Keratinocyte (primary cell): ENCODE measurements at regions not wholly inside any gene's neighbourhood (a gene's known extent, or its start where the extent isn't known, plus 50 kb on each side); places are given as distances from the start of the nearest gene placed in this dataset.

Experiments
- DNase-seq: peaks from one replicate; pipeline ENCODE4 v3.0.0-alpha.2; 2011; ENCODE audit warnings: low read depth, missing footprints, low spot score
- FAIRE-seq: peaks from 2 replicates; lab custom pipeline; 2011; peaks lifted over from hg19 to GRCh38; lab: Jason Lieb, UNC
- H2AFZ ChIP-seq: 2 replicates; pipeline ENCODE4 v1.6.0; 2012; ENCODE audit warnings: low read length, control low read depth, inconsistent platforms; ENCODE audit not compliant: control insufficient read depth
- H3K27ac ChIP-seq: 2 replicates; pipeline ENCODE4 v1.5.1; 2011; ENCODE audit warnings: low read length; ENCODE audit not compliant: control insufficient read depth, insufficient read depth
- H3K27me3 ChIP-seq: 3 replicates; pipeline ENCODE4 v1.6.0; 2011; ENCODE audit warnings: low read length; ENCODE audit not compliant: control insufficient read depth, insufficient read depth; ENCODE audit errors: extremely low read depth
- H3K36me3 ChIP-seq, 2 experiments: 2 replicates in 1 of 2; 3 replicates in 1 of 2; pipeline ENCODE4 v1.5.1; 2011; ENCODE audit warnings: low read length in 2 of 2, mild to moderate bottlenecking in 1 of 2; ENCODE audit not compliant: control insufficient read depth in 2 of 2, insufficient read depth in 2 of 2; ENCODE audit errors: extremely low read depth in 1 of 2
- H3K4me1 ChIP-seq: 3 replicates; pipeline ENCODE4 v1.5.1; 2011; ENCODE audit warnings: low read length; ENCODE audit not compliant: control insufficient read depth, insufficient read depth; ENCODE audit errors: extremely low read depth
- H3K4me2 ChIP-seq: 3 replicates; pipeline ENCODE4 v1.6.0; 2011; ENCODE audit warnings: low read depth, low read length; ENCODE audit not compliant: control insufficient read depth, insufficient read depth; ENCODE audit errors: extremely low read depth
- H3K4me3 ChIP-seq, 3 experiments: fragments of 200-600 bp in 1 of 3; sonication (generic) in 1 of 3; 2 replicates in 2 of 3; 3 replicates in 1 of 3; pipeline ENCODE4 v1.5.1; 2011 to 2016; ENCODE audit warnings: low read length in 3 of 3, mild to moderate bottlenecking in 3 of 3, control low read depth in 2 of 3, inconsistent platforms in 1 of 3, low read depth in 1 of 3, mixed read lengths in 1 of 3, mixed run types in 1 of 3, moderate library complexity in 1 of 3; ENCODE audit not compliant: control insufficient read depth in 2 of 3, insufficient read depth in 2 of 3; ENCODE audit errors: extremely low read depth in 1 of 3
- H3K79me2 ChIP-seq: 2 replicates; pipeline ENCODE4 v1.6.0; 2012; ENCODE audit warnings: low read length; ENCODE audit not compliant: control insufficient read depth, insufficient read depth
- H3K9ac ChIP-seq: 3 replicates; pipeline ENCODE4 v1.6.0; 2011; ENCODE audit warnings: low read length; ENCODE audit not compliant: control insufficient read depth, insufficient read depth; ENCODE audit errors: extremely low read depth
- H3K9me1 ChIP-seq: 3 replicates; pipeline ENCODE4 v1.6.0; 2011; ENCODE audit warnings: low read length; ENCODE audit not compliant: control insufficient read depth, insufficient read depth; ENCODE audit errors: extremely low read depth
- H3K9me3 ChIP-seq: 2 replicates; pipeline ENCODE4 v1.5.1; 2012; ENCODE audit warnings: low read depth, low read length; ENCODE audit not compliant: control insufficient read depth
- H4K20me1 ChIP-seq: 3 replicates; pipeline ENCODE4 v1.6.0; 2011; ENCODE audit warnings: low read length; ENCODE audit not compliant: control insufficient read depth, insufficient read depth; ENCODE audit errors: extremely low read depth
- EZH2 ChIP-seq: IDR thresholded peaks from one replicate; pipeline ENCODE4 v1.6.1; 2012; ENCODE audit warnings: inconsistent platforms, mild to moderate bottlenecking, low read length, moderate library complexity
- dilution Hi-C: fragments of 300-500 bp; cut with MboI; formaldehyde crosslinking; loops from one replicate; pipeline ENCODE4 v1.7.0; 2020; ENCODE audit warnings: low sequenced_read_pairs; ENCODE audit not compliant: extremely low pct_ligation_motif_present
- TF ChIP-seq, protein P1 (sequence below), 3 experiments: IDR thresholded peaks in 1 of 3; conservative IDR thresholded peaks in 1 of 3; optimal IDR thresholded peaks in 1 of 3; 2 replicates in 2 of 3; 3 replicates in 1 of 3; pipeline versions ENCODE3 to v1.5.1; 2011; ENCODE audit warnings: low read length in 3 of 3, mild to moderate bottlenecking in 3 of 3, moderate library complexity in 2 of 3, control low read depth in 1 of 3, inconsistent platforms in 1 of 3; ENCODE audit not compliant: insufficient read depth in 2 of 3; ENCODE audit errors: extremely low read depth in 1 of 3

DNA sequence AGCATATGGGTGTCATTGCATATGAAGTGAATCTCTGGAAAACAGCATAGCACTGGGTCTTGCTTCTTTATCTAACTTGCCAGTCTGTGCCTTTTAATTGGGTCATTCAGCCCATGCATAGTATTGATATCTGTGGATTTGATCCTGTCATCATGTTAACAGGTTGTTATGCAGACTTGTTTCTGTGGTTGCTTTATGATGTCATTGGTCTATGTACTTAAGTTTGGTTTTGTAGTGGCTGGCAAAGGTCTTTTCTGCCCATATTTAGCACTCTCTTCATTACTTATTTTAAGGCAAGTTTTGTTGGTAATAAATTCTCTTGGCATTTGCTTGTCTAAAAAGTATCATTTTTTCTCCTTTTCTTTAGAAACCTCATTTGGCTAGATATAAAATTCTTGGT lies 221.1 kb upstream of the ITM2A start:
- no peaks in the 10 kb centered on the region for H3K9me1 ChIP-seq
- H3K4me2 ChIP-seq = no peak overlapping the region
- no peak overlapping the region for H3K27ac ChIP-seq
- TF ChIP-seq, protein P1, sequence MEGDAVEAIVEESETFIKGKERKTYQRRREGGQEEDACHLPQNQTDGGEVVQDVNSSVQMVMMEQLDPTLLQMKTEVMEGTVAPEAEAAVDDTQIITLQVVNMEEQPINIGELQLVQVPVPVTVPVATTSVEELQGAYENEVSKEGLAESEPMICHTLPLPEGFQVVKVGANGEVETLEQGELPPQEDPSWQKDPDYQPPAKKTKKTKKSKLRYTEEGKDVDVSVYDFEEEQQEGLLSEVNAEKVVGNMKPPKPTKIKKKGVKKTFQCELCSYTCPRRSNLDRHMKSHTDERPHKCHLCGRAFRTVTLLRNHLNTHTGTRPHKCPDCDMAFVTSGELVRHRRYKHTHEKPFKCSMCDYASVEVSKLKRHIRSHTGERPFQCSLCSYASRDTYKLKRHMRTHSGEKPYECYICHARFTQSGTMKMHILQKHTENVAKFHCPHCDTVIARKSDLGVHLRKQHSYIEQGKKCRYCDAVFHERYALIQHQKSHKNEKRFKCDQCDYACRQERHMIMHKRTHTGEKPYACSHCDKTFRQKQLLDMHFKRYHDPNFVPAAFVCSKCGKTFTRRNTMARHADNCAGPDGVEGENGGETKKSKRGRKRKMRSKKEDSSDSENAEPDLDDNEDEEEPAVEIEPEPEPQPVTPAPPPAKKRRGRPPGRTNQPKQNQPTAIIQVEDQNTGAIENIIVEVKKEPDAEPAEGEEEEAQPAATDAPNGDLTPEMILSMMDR (optimal IDR thresholded peaks at IDR 0.05 in 1 of 3, IDR thresholded peaks at IDR 0.05 in 1 of 3, conservative IDR thresholded peaks at IDR 0.05 in 1 of 3; ENCODE audit: extremely low read depth in 1 of 3, insufficient read depth in 2 of 3, low read length in 3 of 3) = no peak
- no peak for TF ChIP-seq EZH2
- dilution Hi-C loops = no loop called here
- H2AFZ ChIP-seq = no peak overlapping the region
- H4K20me1 ChIP-seq = no peaks in the 10 kb centered on the region
- no peak overlapping the region for H3K9ac ChIP-seq
- no peaks in the 10 kb centered on the region for H3K27me3 ChIP-seq
- H3K36me3 ChIP-seq = no peaks in the 10 kb centered on the region
- FAIRE-seq = no peak
- H3K79me2 ChIP-seq = no peaks in the 10 kb centered on the region
- no peaks in the 10 kb centered on the region for H3K9me3 ChIP-seq
- DNase-seq = no peak
- no peaks in the 10 kb centered on the region for H3K4me1 ChIP-seq
- no peak overlapping the region for H3K4me3 ChIP-seq

DNA sequence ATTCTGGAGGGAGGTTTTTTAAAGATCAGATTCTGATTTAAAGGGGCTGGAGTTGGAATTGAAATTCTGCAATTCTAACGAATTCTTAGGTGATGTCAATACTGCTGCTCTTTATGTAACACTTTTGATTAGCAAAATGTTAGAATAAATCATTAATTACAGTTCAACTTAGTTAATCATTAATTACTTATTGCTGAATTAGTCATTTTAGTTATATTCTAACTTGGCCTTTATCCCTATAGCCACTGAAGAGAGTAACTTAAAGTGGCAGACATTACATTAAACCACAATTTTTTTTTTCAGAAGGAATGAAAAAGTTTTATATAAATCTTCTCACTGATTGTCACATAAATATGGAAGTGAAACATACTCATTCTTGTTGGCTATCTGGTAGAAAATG lies 206.6 kb upstream of the ITM2A start:
- no peak for DNase-seq
- Histone ChIP-seq H3K79me2 (no peaks in the 10 kb centered on the region), H3K4me1 (no peaks in the 10 kb centered on the region), H3K9me1 (no peaks in the 10 kb centered on the region), H3K27ac (no peak overlapping the region), H3K4me2 (no peak overlapping the region), H3K9ac (no peak overlapping the region), H4K20me1 (no peaks in the 10 kb centered on the region), H3K27me3 (no peaks in the 10 kb centered on the region), H3K4me3 (no peak overlapping the region), H3K9me3 (no peaks in the 10 kb centered on the region), H3K36me3 (no peaks in the 10 kb centered on the region), H2AFZ (no peak overlapping the region)
- dilution Hi-C loops = no loop called here
- no peak for FAIRE-seq
- TF ChIP-seq, protein P1 (optimal IDR thresholded peaks at IDR 0.05 in 1 of 3, IDR thresholded peaks at IDR 0.05 in 1 of 3, conservative IDR thresholded peaks at IDR 0.05 in 1 of 3; ENCODE audit: extremely low read depth in 1 of 3, insufficient read depth in 2 of 3, low read length in 3 of 3) = no peak
- TF ChIP-seq EZH2 = no peak
